Kidney epithelial cell (primary cell): ENCODE measurements at regions not wholly inside any gene's neighbourhood (a gene's known extent, or its start where the extent isn't known, plus 50 kb on each side); places are given as distances from the start of the nearest gene placed in this dataset.

Experiments used
- DNase-seq: peaks from one replicate; pipeline ENCODE4 v3.0.0-alpha.2; 2010; ENCODE audit warnings: low read depth
- H3K27me3 ChIP-seq: 2 replicates; pipeline ENCODE4 v1.6.0; 2011; ENCODE audit warnings: low read length; ENCODE audit not compliant: control insufficient read depth, insufficient read depth
- H3K36me3 ChIP-seq: 2 replicates; pipeline ENCODE4 v1.5.1; 2011; ENCODE audit warnings: low read length; ENCODE audit not compliant: control insufficient read depth, insufficient read depth
- H3K4me3 ChIP-seq: 2 replicates; pipeline ENCODE4 v1.5.1; 2011; ENCODE audit warnings: low read depth, mild to moderate bottlenecking, control low read depth, low read length
- CTCF ChIP-seq: IDR thresholded peaks from 2 replicates; pipeline ENCODE4 v1.5.1; 2011; ENCODE audit warnings: mild to moderate bottlenecking, moderate library complexity, low read length, control low read depth, inconsistent platforms; ENCODE audit not compliant: insufficient read depth, poor library complexity, severe bottlenecking

- Histone ChIP-seq H3K4me3 (no peak overlapping the region), H3K27me3 (no peaks in the 10 kb centered on the region), H3K36me3 (no peaks in the 10 kb centered on the region)
- TF ChIP-seq CTCF = no peak
- no peak for DNase-seq
These were observed 499.5 kb upstream of the KLF4 start for GRCh38 chr9:107989099-107989498.

- Histone ChIP-seq H3K4me3 (no peak overlapping the region), H3K27me3 (no peaks in the 10 kb centered on the region), H3K36me3 (no peaks in the 10 kb centered on the region)
- TF ChIP-seq CTCF = no peak
- DNase-seq = no peak
These were observed 495.4 kb upstream of the KLF4 start for GRCh38 chr9:107984956-107985355.

GRCh38 chr9:107983762-107984161 is 494.2 kb upstream of the KLF4 start:
- no peak for DNase-seq
- no peak for TF ChIP-seq CTCF
- H3K27me3 ChIP-seq = no peaks in the 10 kb centered on the region
- no peak overlapping the region for H3K4me3 ChIP-seq
- no peaks in the 10 kb centered on the region for H3K36me3 ChIP-seq

GRCh38 chr9:107983181-107983603 is 493.6 kb upstream of the KLF4 start:
- TF ChIP-seq CTCF = no peak
- H3K4me3 ChIP-seq = no peak overlapping the region
- H3K27me3 ChIP-seq = no peaks in the 10 kb centered on the region
- peak; percentile 7 for DNase-seq
- no peaks in the 10 kb centered on the region for H3K36me3 ChIP-seq

- Histone ChIP-seq H3K4me3 (no peak overlapping the region), H3K27me3 (no peaks in the 10 kb centered on the region), H3K36me3 (no peaks in the 10 kb centered on the region)
- DNase-seq = no peak
- no peak for TF ChIP-seq CTCF
These were observed 493.2 kb upstream of the KLF4 start for GRCh38 chr9:107982745-107983144.

GRCh38 chr9:107982001-107982400 is 492.4 kb upstream of the KLF4 start:
- no peak for TF ChIP-seq CTCF
- Histone ChIP-seq H3K27me3 (no peaks in the 10 kb centered on the region), H3K36me3 (no peaks in the 10 kb centered on the region), H3K4me3 (no peak overlapping the region)
- no peak for DNase-seq
